A673 (cell line): ENCODE measurements at regions not wholly inside any gene's neighbourhood (a gene's known extent, or its start where the extent isn't known, plus 50 kb on each side); places are given as distances from the start of the nearest gene placed in this dataset.

Experiments
- BruUV-seq: library from RNA; stranded (reverse); fragments of 400-500 nt; replicated peaks from 2 replicates; lab custom pipeline; 2021; lab: Mats Ljungman, UMichigan
- CTCF ChIA-PET: fragments of 300-600 bp; sonication (Branson Sonifier 250); formaldehyde crosslinking; loops from one replicate; lab custom pipeline; 2022; ENCODE audit warnings: antibody characterized with exemption; lab: Charles Lee
- POLR2A ChIA-PET: fragments of 300-600 bp; sonication (Branson Sonifier 250); formaldehyde crosslinking; loops from one replicate; lab custom pipeline; 2022; ENCODE audit warnings: antibody characterized with exemption; ENCODE audit not compliant: low non-redundant PET; lab: Charles Lee
- DNase-seq: peaks from one replicate; pipeline ENCODE4 v3.0.0-alpha.2; 2015; ENCODE audit warnings: low spot score
- H3K27ac ChIP-seq: fragments of 200-600 bp; sonication (generic); 2 replicates; pipeline ENCODE4 v1.5.1; 2016; ENCODE audit warnings: mixed run types, low read depth, mild to moderate bottlenecking, mixed read lengths, antibody characterized with exemption, low read length; ENCODE audit not compliant: poor library complexity, severe bottlenecking
- H3K27me3 ChIP-seq: fragments of 200-600 bp; sonication (generic); replicated peaks from 2 replicates; pipeline ENCODE4 v1.6.1; 2017; ENCODE audit warnings: mixed run types, low read depth, mild to moderate bottlenecking, mixed read lengths, antibody characterized with exemption, low read length; ENCODE audit not compliant: insufficient read depth, poor library complexity
- H3K36me3 ChIP-seq: fragments of 200-600 bp; sonication (generic); 2 replicates; pipeline ENCODE4 v1.6.1; 2016; ENCODE audit warnings: mixed run types, mild to moderate bottlenecking, mixed read lengths, antibody characterized with exemption, low read length; ENCODE audit not compliant: insufficient read depth, poor library complexity, severe bottlenecking
- H3K4me1 ChIP-seq: fragments of 200-600 bp; sonication (generic); 2 replicates; pipeline ENCODE4 v1.6.1; 2017; ENCODE audit warnings: mixed run types, mild to moderate bottlenecking, mixed read lengths, antibody characterized with exemption, low read length; ENCODE audit not compliant: insufficient read depth, poor library complexity, severe bottlenecking
- H3K4me3 ChIP-seq: fragments of 200-600 bp; sonication (generic); 2 replicates; pipeline ENCODE4 v1.5.1; 2016; ENCODE audit warnings: low read depth, mixed run types, mild to moderate bottlenecking, mixed read lengths, low read length; ENCODE audit not compliant: poor library complexity, severe bottlenecking
- H3K9me3 ChIP-seq: fragments of 200-600 bp; sonication (generic); 2 replicates; pipeline ENCODE4 v1.6.1; 2016; ENCODE audit warnings: mixed run types, low read depth, mild to moderate bottlenecking, mixed read lengths, antibody characterized with exemption, low read length; ENCODE audit not compliant: poor library complexity, severe bottlenecking
- EZH2 ChIP-seq: fragments of 200-600 bp; sonication (generic); IDR thresholded peaks from 2 replicates; pipeline ENCODE4 v1.6.1; 2017; ENCODE audit warnings: borderline replicate concordance, low read depth, mild to moderate bottlenecking, mixed read lengths, antibody characterized with exemption, low read length; ENCODE audit not compliant: poor library complexity, severe bottlenecking
- intact Hi-C: fragments of 100-400 bp; cut with micrococcal nuclease; formaldehyde crosslinking; loops from one replicate; pipeline ENCODE4 v1.10.0; 2022; ENCODE audit not compliant: unreplicated experiment
- TF ChIP-seq, protein P1 (sequence below): fragments of 300-800, 200-600 bp; sonication (generic); conservative IDR thresholded peaks from 2 replicates; pipeline ENCODE4 v1.5.1; 2017; ENCODE audit warnings: low read depth, mild to moderate bottlenecking, antibody characterized with exemption, low read length, moderate library complexity, mixed read lengths

DNA sequence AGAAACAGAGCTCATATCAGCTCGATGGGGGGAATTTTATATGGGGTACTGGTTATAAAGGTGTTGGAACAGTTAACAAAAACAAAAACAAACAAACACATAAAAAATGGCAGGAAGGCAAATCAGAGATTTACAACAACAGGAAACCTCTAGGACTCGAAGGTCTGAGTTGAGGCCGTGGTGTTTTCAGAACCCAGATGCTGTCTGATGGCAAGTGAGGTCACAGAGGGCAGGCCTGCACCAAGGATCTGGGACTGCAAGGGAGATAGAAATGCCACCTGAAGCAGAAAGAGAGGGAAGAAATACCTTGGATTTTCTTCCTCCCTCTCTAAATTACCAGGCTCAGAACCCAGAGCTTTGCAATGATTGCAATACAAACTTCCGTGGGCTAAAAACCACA is 429.5 kb downstream of the ZNF521 start:
- no peak overlapping the region for H3K27ac ChIP-seq
- TF ChIP-seq EZH2, result no peak
- TF ChIP-seq, protein P1, sequence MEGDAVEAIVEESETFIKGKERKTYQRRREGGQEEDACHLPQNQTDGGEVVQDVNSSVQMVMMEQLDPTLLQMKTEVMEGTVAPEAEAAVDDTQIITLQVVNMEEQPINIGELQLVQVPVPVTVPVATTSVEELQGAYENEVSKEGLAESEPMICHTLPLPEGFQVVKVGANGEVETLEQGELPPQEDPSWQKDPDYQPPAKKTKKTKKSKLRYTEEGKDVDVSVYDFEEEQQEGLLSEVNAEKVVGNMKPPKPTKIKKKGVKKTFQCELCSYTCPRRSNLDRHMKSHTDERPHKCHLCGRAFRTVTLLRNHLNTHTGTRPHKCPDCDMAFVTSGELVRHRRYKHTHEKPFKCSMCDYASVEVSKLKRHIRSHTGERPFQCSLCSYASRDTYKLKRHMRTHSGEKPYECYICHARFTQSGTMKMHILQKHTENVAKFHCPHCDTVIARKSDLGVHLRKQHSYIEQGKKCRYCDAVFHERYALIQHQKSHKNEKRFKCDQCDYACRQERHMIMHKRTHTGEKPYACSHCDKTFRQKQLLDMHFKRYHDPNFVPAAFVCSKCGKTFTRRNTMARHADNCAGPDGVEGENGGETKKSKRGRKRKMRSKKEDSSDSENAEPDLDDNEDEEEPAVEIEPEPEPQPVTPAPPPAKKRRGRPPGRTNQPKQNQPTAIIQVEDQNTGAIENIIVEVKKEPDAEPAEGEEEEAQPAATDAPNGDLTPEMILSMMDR, result no peak
- no peaks in the 10 kb centered on the region for H3K9me3 ChIP-seq
- POLR2A ChIA-PET, result no interaction called here
- no peak overlapping the region for H3K4me3 ChIP-seq
- intact Hi-C loops, result no loop called here
- no peaks in the 10 kb centered on the region for H3K36me3 ChIP-seq
- no peaks in the 10 kb centered on the region for H3K4me1 ChIP-seq
- CTCF ChIA-PET, result no interaction called here
- BruUV-seq, result no TSS peak
- peaks cover 15% of the 10 kb centered on the region for H3K27me3 ChIP-seq
- no peak for DNase-seq

DNA sequence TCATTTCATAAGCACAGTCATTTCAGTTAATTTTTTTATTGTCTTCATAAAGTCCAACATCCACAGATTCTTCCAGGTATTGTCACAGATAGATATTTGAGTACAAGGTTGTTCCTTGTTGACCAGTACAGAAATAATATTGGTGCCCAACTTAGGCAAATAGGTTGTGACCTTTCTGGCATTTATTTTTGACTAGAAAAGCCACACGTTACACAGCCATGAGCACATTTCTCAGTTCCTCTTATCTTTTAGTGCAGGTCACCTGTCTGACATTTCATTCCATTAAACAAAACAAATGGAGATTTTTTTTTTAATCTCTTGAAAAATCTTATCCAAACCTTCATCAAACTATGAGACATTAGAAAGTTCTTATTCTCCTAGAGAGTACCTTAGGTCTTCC is 428.8 kb downstream of the ZNF521 start:
- Histone ChIP-seq H3K27me3 (peaks cover 15% of the 10 kb centered on the region), H3K9me3 (no peaks in the 10 kb centered on the region), H3K4me1 (no peaks in the 10 kb centered on the region), H3K27ac (no peak overlapping the region), H3K36me3 (no peaks in the 10 kb centered on the region), H3K4me3 (no peak overlapping the region)
- BruUV-seq, result no TSS peak
- POLR2A ChIA-PET, result no interaction called here
- TF ChIP-seq EZH2, result no peak
- TF ChIP-seq, protein P1, result no peak
- CTCF ChIA-PET, result no interaction called here
- intact Hi-C loops, result no loop called here
- DNase-seq, result no peak

DNA sequence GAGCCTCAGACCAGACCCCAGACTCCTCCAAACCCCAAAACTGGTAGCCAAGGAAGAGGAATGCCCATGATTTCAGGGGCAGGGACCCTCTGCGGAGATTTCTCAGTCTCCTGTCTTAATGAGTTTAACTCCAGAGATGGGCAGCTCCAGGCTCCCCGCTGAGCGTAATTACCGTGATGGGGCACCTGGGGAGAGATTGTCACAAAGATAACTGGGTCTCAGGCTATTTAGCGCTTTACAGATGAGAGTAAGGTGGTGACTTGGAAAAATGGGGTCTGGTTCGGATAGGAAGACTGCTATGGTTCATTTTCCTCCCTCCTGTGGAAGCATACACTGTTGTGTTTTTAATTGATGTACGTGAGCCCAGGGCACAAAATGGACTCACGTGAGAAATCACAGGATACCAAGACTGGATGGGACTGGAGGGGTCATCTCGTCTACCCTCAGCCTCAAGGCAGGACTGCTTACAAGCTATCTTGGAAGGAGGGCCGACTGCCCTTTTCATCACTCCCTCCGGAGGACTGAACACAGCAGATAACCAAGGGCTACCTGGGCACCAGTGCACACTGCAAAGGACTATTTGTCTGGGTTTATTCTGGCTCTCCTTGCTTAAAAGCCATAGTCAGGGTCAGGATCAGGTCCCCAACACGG is 427.8 kb downstream of the ZNF521 start:
- CTCF ChIA-PET, result no interaction called here
- no peaks in the 10 kb centered on the region for H3K36me3 ChIP-seq
- POLR2A ChIA-PET, result no interaction called here
- no peak for DNase-seq
- H3K4me1 ChIP-seq, result no peaks in the 10 kb centered on the region
- peaks cover 10% of the 10 kb centered on the region for H3K27me3 ChIP-seq
- no peak overlapping the region for H3K27ac ChIP-seq
- H3K9me3 ChIP-seq, result no peaks in the 10 kb centered on the region
- H3K4me3 ChIP-seq, result no peak overlapping the region
- intact Hi-C loops, result no loop called here
- BruUV-seq, result no TSS peak
- no peak for TF ChIP-seq EZH2
- TF ChIP-seq, protein P1, result no peak
